ENCODE measurements at regions not wholly inside any gene's neighbourhood (a gene's known extent, or its start where the extent isn't known, plus 50 kb on each side); places are given as distances from the start of the nearest gene placed in this dataset.

DNA sequence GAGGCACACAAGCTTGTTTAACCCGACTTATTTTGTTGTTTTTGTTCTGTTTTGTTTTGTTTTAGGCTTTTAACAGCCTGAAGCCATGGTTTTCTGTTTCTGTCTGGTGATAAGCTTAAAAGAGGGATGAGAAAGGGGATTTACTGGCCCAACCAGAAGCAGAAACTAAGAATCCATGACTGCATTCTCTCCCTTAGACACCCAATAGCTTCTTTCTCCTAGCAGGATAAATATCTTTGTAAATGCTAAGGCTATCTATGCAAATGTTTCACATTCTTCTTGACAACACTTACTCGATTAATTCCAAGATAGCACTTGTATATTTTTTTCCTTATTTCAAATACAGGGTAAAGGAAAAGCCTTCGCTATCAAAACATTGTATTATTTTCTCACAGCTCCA is 53.7 kb upstream of the SMAD1 start:
- no peak for DNase-seq
- intact Hi-C loops (cut with DNase I), result no loop called here
- 47 to 54% methylated on average over 3 of the region's 3 CpGs for WGBS, 2 donors
- no peaks in the 10 kb centered on the region for H3K36me3 ChIP-seq
- H3K9me3 ChIP-seq, result no peaks in the 10 kb centered on the region
- H3K4me1 ChIP-seq, result no peaks in the 10 kb centered on the region
- TF ChIP-seq, protein P1, sequence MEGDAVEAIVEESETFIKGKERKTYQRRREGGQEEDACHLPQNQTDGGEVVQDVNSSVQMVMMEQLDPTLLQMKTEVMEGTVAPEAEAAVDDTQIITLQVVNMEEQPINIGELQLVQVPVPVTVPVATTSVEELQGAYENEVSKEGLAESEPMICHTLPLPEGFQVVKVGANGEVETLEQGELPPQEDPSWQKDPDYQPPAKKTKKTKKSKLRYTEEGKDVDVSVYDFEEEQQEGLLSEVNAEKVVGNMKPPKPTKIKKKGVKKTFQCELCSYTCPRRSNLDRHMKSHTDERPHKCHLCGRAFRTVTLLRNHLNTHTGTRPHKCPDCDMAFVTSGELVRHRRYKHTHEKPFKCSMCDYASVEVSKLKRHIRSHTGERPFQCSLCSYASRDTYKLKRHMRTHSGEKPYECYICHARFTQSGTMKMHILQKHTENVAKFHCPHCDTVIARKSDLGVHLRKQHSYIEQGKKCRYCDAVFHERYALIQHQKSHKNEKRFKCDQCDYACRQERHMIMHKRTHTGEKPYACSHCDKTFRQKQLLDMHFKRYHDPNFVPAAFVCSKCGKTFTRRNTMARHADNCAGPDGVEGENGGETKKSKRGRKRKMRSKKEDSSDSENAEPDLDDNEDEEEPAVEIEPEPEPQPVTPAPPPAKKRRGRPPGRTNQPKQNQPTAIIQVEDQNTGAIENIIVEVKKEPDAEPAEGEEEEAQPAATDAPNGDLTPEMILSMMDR (IDR thresholded peaks at IDR 0.05), result no peak
- no peak for TF ChIP-seq POLR2A (IDR thresholded peaks at IDR 0.05)
- no peak overlapping the region for H3K27ac ChIP-seq
- H3K4me3 ChIP-seq (replicated peaks in 1 of 3), result no peak overlapping the region
- H3K27me3 ChIP-seq, result no peaks in the 10 kb centered on the region

DNA sequence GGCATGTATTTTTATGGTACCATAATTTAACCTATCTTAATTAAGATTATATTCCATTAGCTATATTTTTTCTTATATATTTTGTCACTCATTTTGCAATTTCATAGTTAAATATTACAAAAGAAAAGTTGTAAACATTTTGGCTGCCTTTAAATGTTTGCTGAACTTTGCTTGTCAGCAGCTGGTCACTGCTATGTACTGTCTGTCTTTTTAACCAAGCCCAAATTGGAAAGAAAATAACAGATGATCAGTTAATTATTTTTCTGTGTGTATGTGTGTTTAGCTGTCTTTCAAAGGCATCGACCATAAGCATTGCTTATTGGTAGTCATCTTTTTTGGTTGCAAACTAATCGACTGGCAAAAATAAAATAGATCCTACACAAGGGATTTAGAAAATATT is 54.4 kb upstream of the SMAD1 start:
- Histone ChIP-seq H3K9me3 (no peaks in the 10 kb centered on the region), H3K27ac (no peak overlapping the region), H3K27me3 (no peaks in the 10 kb centered on the region), H3K36me3 (no peaks in the 10 kb centered on the region), H3K4me1 (no peaks in the 10 kb centered on the region), H3K4me3 (replicated peaks in 1 of 3) (no peak overlapping the region)
- no peak for DNase-seq
- 88 to 91% methylated on average over 2 of the region's 2 CpGs for WGBS, 2 donors
- no peak for TF ChIP-seq POLR2A (IDR thresholded peaks at IDR 0.05)
- TF ChIP-seq, protein P1 (IDR thresholded peaks at IDR 0.05), result no peak
- intact Hi-C loops (cut with DNase I), result no loop called here

DNA sequence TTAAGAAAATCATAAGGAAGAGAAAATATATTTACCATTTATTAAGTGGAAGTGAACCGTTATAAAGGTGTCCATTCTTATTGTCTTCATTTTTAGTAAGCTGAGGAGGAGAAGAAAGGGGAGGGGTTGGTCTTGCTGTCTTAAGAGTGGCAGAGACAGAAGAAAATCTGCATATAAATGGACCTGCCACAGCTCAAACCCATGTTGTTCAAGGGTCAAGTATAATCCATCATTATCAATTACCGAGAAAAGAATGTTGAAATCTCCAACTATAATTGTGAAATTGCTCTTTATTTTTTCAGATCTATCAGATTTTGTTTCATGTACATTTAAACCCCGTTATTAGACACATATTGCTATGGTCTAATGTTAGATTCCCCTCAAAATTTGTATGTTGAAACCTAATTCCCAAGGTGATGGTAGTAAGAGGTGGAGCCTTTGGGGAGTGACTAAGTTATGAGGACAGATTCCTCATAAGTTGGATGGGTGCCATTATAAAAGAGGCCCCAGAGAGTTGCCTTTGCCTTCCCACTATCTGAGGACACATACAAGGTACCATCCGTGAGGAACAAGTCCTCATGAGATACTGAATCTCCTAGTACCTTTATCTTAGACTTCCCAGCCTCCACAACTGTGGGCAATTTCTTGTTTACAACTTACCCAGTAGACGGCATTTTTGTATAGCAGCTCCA is 58.5 kb upstream of the SMAD1 start:
- TF ChIP-seq, protein P1 (IDR thresholded peaks at IDR 0.05), result no peak
- TF ChIP-seq POLR2A (IDR thresholded peaks at IDR 0.05), result no peak
- intact Hi-C loops (cut with DNase I), result no loop called here

DNA sequence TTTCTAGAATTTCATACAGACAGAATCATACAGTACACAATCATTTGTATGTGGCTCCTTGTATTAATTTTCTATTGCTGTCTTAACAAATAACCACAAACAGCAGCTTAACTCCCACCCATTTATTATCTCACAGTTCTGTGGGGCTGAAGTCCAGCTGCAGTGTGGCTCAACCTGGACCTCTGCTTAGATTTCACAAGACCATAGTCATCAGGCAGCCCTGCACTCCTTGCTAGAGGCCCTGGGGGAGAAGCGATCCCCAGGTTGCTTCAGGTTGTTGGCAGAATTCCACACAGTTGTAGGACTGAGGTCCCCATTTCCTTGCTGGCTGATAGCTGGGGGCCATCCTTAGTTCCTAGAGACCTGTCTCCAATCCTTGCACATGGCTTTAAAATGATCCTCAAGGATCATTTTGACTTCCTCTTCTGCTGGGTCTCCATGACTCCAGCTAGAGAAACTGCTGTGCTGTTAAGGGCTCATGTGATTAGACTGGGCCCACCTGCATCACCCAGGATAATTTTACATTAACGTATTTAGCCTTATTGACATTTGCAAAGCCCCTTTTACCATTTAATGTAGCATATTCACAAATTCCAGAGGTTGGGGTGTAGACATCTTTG is 60.9 kb upstream of the SMAD1 start:
- H3K36me3 ChIP-seq, result no peaks in the 10 kb centered on the region
- no peaks in the 10 kb centered on the region for H3K27me3 ChIP-seq
- no peak for TF ChIP-seq POLR2A (IDR thresholded peaks at IDR 0.05)
- TF ChIP-seq, protein P1 (IDR thresholded peaks at IDR 0.05), result no peak
- intact Hi-C loops (cut with DNase I), result no loop called here
- H3K4me1 ChIP-seq, result no peaks in the 10 kb centered on the region
- WGBS, 2 donors, result 89 to 94% methylated on average over 1 to 2 of the region's 2 CpGs
- no peak for DNase-seq
- no peak overlapping the region for H3K27ac ChIP-seq
- H3K9me3 ChIP-seq, result no peaks in the 10 kb centered on the region
- H3K4me3 ChIP-seq (replicated peaks in 1 of 3), result no peak overlapping the region

More for the DNA sequence above, 58.5 kb upstream of the SMAD1 start:
- Histone ChIP-seq H3K27ac (no peak overlapping the region), H3K27me3 (no peaks in the 10 kb centered on the region), H3K4me3 (replicated peaks in 1 of 3) (no peak overlapping the region), H3K9me3 (no peaks in the 10 kb centered on the region), H3K4me1 (no peaks in the 10 kb centered on the region), H3K36me3 (no peaks in the 10 kb centered on the region)
- DNase-seq, result no peak
- WGBS, 2 donors, result 91 to 93% methylated on average over 5 of the region's 5 CpGs

DNA sequence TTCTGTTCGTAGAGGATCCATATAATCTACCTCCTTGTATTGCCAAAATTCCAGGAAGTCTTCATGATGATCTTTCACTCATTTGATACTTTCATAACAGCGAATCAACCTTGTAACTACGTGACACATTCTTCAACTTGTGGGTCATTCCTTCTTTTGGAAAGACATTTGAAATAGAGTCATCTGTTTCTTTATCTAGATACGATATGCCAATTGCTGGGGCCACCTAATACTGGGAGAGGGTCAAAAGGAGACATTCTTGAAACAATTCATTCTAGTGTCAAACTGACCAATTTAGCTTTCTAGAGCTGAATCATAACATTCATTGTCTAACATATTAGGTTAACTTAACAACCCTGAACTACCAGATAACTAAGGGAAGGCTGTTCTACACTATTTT is 62.9 kb upstream of the SMAD1 start:
- Histone ChIP-seq H3K27ac (no peak overlapping the region), H3K27me3 (no peaks in the 10 kb centered on the region), H3K36me3 (no peaks in the 10 kb centered on the region), H3K9me3 (no peaks in the 10 kb centered on the region), H3K4me1 (no peaks in the 10 kb centered on the region), H3K4me3 (replicated peaks in 1 of 3) (no peak overlapping the region)
- WGBS, 2 donors, result 92% methylated on average over 4 of the region's 4 CpGs
- intact Hi-C loops (cut with DNase I), result no loop called here
- DNase-seq, result no peak
- TF ChIP-seq, protein P1 (IDR thresholded peaks at IDR 0.05), result no peak
- no peak for TF ChIP-seq POLR2A (IDR thresholded peaks at IDR 0.05)
